ENCODE measurements at regions not wholly inside any gene's neighbourhood (a gene's known extent, or its start where the extent isn't known, plus 50 kb on each side); places are given as distances from the start of the nearest gene placed in this dataset.

- FAIRE-seq, result no peak
- H3K9me3 ChIP-seq, result no peaks in the 10 kb centered on the region
Measured at GRCh38 chr1:71224741-71225377, 144.0 kb upstream of the ZRANB2 start.

DNA sequence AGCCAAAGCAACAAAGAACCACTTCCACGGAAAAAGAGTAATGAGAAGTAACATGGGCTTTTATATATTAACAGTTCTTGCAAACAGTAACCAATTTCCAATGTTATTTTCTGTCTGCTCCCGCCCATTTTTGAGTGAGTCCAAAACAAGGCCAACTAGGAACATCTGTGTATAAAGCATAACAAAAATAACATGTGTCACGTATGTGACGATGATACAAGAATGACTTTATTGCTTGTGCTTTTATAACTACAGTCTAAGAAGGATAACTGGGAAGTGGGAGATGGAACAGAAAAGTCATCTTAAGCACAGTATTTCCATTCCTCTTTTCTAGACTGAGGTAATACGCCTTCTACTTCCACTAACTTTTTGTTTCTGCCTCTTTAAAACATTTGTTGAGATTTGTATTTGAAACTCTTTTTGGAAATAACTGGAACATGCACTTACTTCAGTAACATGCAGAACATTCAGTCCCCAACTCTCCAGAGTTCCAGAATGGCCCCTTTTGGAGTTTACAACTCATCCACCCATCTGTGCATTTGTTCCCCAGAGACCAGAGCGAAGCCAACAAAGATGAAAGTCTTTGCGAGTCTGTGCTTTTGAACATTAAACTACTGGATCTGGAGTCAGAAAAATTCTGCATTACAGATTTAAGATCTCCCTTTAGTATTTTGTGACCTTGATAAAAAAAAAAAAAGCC lies 143.0 kb upstream of the ZRANB2 start:
- no peaks in the 10 kb centered on the region for H3K4me1 ChIP-seq
- ATAC-seq (no peak), DNase-seq (ENCODE audit: low read depth in 1 of 2, low spot score in 1 of 2) (no peak), FAIRE-seq (no peak)
- H3K4me3 ChIP-seq, result no peak overlapping the region
- no peak overlapping the region for H3K4me2 ChIP-seq
- CTCF ChIA-PET, result no interaction called here
- no peaks in the 10 kb centered on the region for H3K9me3 ChIP-seq
- POLR2A ChIA-PET, result no interaction called here
- 17% methylated on average over 7 of the region's 7 CpGs for WGBS (ENCODE audit: missing lambda C conversion rate)
- TF ChIP-seq RAD21 (conservative IDR thresholded peaks at IDR 0.05 in 1 of 2, IDR thresholded peaks at IDR 0.05 in 1 of 2) (no peak), SMC3 (IDR thresholded peaks at IDR 0.05) (no peak), GATA3 (IDR thresholded peaks at IDR 0.05; ENCODE audit: borderline replicate concordance) (no peak), ZC3H11A (IDR thresholded peaks at IDR 0.05) (no peak), JUN (IDR thresholded peaks at IDR 0.05) (no peak), FOXS1 (CRISPR knock-in tag; IDR thresholded peaks at IDR 0.05) (no peak), HDAC2 (IDR thresholded peaks at IDR 0.05) (no peak), RCOR1 (IDR thresholded peaks at IDR 0.05; ENCODE audit: low read depth, low read length) (no peak), POLR2A (IDR thresholded peaks at IDR 0.05; ENCODE audit: low read length) (no peak), CHD2 (IDR thresholded peaks at IDR 0.05; ENCODE audit: low read length, partially characterized antibody) (no peak), MYC (IDR thresholded peaks at IDR 0.05; ENCODE audit: borderline replicate concordance, low read length) (no peak), MAZ (IDR thresholded peaks at IDR 0.05; ENCODE audit: borderline replicate concordance, low read depth, low read length) (no peak), MAX (IDR thresholded peaks at IDR 0.05) (no peak), ELK1 (IDR thresholded peaks at IDR 0.05; ENCODE audit: low read depth, low read length) (no peak), HMGXB4 (CRISPR knock-in tag; IDR thresholded peaks at IDR 0.05; ENCODE audit: borderline replicate concordance) (no peak), ESRRA (IDR thresholded peaks at IDR 0.05; ENCODE audit: borderline replicate concordance, low read length) (no peak), JUNB (IDR thresholded peaks at IDR 0.05) (no peak)
- TF ChIP-seq, protein P1, sequence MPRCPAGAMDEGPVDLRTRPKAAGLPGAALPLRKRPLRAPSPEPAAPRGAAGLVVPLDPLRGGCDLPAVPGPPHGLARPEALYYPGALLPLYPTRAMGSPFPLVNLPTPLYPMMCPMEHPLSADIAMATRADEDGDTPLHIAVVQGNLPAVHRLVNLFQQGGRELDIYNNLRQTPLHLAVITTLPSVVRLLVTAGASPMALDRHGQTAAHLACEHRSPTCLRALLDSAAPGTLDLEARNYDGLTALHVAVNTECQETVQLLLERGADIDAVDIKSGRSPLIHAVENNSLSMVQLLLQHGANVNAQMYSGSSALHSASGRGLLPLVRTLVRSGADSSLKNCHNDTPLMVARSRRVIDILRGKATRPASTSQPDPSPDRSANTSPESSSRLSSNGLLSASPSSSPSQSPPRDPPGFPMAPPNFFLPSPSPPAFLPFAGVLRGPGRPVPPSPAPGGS (IDR thresholded peaks at IDR 0.05), result no peak
- TF ChIP-seq, protein P2, sequence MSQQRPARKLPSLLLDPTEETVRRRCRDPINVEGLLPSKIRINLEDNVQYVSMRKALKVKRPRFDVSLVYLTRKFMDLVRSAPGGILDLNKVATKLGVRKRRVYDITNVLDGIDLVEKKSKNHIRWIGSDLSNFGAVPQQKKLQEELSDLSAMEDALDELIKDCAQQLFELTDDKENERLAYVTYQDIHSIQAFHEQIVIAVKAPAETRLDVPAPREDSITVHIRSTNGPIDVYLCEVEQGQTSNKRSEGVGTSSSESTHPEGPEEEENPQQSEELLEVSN (IDR thresholded peaks at IDR 0.05; ENCODE audit: borderline replicate concordance, low read depth), result no peak
- H3K27ac ChIP-seq, result no peak overlapping the region

More at GRCh38 chr1:71224741-71225377, 144.0 kb upstream of the ZRANB2 start:
- CTCF ChIA-PET, result no interaction called here
- no peak for ATAC-seq
- Histone ChIP-seq H3K4me3 (no peak overlapping the region), H3K4me2 (no peak overlapping the region), H3K4me1 (no peaks in the 10 kb centered on the region), H3K27ac (no peak overlapping the region)
- POLR2A ChIA-PET, result no interaction called here
- no peak for DNase-seq (ENCODE audit: low read depth in 1 of 2, low spot score in 1 of 2)
- TF ChIP-seq MAZ (IDR thresholded peaks at IDR 0.05; ENCODE audit: borderline replicate concordance, low read depth, low read length) (no peak), ELK1 (IDR thresholded peaks at IDR 0.05; ENCODE audit: low read depth, low read length) (no peak), CBX2 (IDR thresholded peaks at IDR 0.05; ENCODE audit: borderline replicate concordance, low read depth) (no peak), RCOR1 (IDR thresholded peaks at IDR 0.05; ENCODE audit: low read depth, low read length) (no peak), HOXA7 (CRISPR knock-in tag; IDR thresholded peaks at IDR 0.05) (no peak), ZC3H11A (IDR thresholded peaks at IDR 0.05) (no peak)
- TF ChIP-seq, protein P2 (IDR thresholded peaks at IDR 0.05; ENCODE audit: borderline replicate concordance, low read depth), result no peak
- WGBS (ENCODE audit: missing lambda C conversion rate), result 21% methylated on average over 4 of the region's 4 CpGs
